GM18502 (cell line): ENCODE measurements at regions not wholly inside any gene's neighbourhood (a gene's known extent, or its start where the extent isn't known, plus 50 kb on each side); places are given as distances from the start of the nearest gene placed in this dataset.
A peak's percentile ranks its signal among the peaks of the same experiment; 100 is the strongest.
"Not testable (repeated sequence)": the region's sequence is repeated elsewhere in the genome, so short reads cannot be mapped to it uniquely, and the experiment has no call there.

ENCODE experiments used
- ATAC-seq: cut with Tn5 transposase; IDR thresholded peaks from one replicate; pipeline ENCODE4 v1.9.1; 2021; ENCODE audit warnings: mild to moderate bottlenecking; ENCODE audit not compliant: unreplicated experiment, poor library complexity

GRCh38 chr6:137792160-137793033, 74.7 kb upstream of the TNFAIP3 start:
- ATAC-seq: peak; percentile 35

DNA sequence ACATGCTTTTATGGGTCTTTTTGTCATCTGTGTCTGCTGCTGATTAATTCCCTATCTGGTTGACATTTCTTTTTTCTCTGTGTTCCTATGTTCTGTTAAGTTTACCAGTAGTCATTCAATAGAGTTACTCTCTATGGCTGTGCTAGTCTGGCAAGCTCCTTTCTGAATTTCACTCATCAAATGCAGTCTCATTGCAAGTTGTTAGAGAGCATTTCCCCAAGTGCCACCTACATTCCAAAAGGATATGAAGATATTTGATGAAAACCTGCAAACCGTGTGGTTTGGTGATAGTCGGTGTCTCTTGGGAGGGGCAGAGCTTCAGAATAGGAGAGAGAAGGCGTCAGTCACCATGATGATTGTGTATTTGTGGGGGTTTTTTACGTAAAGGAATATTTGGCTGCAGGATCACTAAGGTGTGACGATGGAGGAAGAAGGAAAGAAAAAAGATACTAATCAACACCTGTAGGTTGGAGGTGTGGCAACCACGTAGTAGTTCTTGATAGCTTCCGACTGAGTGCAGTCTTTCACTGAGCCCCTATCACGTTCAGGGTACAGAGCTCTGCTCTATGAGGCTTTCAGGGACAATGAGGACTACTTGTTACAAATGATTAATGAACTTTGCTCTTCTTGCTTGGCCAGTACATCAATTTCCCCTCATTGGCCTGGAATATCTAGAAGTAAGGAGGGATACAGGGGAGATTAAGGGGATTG, 73.1 kb upstream of the TNFAIP3 start:
- no peak for ATAC-seq

DNA sequence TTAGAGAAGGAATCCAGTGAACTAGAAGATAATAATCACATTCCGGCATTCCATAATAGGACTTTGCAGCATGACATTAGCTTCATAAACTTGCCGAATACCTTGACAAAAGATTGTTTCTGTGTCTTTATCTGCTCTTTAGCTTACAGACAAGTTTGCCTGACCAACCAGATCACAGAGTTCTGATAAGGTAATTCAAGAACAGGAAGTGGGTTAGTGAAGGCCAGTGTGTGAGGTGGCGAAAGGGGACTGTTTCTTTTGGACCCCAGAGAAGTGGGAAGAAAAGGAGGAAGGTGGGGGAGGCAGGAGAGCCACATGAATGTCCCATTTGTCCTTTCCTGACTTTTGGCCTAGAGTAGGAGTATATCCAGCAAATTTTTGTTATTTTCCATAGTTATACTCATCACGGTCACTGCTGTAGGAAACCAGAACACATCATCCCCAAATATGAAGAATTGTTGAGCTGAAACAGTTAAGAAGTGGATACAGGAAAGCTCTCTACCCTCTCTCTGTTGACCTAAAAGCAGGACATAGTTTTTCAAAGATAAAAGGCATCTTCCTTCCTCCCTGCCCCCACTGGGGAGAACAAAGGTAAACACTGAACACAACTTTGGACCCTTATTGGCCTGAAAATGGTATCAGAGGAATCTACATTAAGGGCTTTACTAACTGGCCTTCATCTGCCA, 72.4 kb upstream of the TNFAIP3 start:
- no peak for ATAC-seq

DNA sequence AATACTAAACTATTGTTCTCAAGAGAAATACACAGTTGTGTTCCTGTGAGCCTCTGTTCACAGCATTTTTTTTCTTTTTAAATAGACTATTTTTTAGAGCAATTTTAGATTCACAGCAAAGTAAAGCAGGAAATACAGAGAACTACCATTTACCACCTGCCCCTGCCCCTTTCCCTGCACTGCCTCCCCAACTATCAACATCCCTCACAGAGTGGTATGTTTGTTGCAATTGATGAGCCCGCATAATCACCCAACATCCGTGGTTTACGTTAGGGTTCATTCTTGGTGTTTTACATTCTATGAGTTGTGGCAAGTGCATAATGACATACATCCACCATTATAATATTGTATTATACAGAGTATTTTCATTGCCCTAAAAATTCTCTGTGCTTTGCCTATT, 71.6 kb upstream of the TNFAIP3 start:
- no peak for ATAC-seq

DNA sequence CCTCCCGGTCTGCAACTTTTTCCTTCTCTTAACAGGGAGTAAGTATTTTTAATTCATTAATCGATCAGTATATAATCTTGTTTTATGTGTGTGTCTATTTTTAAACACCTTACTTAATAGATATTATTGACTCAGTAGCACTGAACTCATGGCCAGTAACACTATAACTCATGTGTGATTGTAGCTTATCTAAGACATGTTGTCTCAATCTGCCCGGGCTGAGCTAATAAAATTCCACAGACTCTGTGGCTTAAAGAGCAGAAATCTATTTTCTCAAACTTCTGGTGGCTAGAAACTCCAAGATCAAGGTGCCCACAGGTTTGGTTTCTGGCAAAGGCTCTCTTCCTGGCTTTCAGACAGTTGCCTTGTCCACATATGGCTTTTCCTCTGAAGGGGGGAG, 68.8 kb upstream of the TNFAIP3 start:
- no peak for ATAC-seq

DNA sequence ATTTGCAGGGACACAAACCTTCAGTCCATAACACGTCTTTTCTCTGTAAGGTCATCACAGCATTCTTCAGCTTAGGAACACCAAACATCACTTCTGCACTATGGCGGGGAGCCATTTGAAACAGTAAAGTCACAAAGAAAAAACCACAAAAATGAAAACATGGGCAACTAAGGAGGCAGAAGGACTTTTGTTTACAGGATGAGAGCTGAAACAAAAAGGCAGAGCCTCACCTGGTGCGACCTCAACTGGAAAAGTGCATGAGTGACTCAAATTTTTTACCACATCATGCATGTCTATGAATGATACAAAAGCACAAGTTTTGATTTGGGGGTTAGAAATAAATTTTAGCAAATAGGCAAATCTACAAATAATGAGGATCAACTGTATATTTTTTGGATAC, 68.2 kb upstream of the TNFAIP3 start:
- ATAC-seq: no peak

- no peak for ATAC-seq
Observed at GRCh38 chr6:137799950-137800568, 67.0 kb upstream of the TNFAIP3 start.

DNA sequence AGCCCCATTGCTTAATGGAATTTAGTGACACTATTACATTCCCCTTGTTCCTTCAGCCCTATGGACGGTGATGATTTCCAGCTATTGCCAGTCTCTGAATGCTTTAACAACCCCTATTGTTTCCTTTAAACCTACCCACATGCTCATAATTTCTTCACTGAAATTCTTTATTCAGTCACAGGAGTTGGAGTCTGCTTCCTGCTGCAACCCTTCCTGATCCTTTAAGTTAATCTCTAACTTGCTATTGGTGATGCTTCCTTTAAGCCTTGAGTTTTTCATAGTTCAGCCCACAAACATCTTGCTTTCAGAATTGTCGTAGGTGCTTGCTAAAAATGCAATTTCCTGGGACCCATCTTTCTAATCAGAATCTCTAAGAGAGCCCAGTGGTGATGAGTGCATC, 66.3 kb upstream of the TNFAIP3 start:
- ATAC-seq: no peak

- ATAC-seq: no peak
Observed at GRCh38 chr6:137801352-137802114, 65.5 kb upstream of the TNFAIP3 start.

GRCh38 chr6:137802408-137803182, 64.5 kb upstream of the TNFAIP3 start:
- ATAC-seq: no peak

DNA sequence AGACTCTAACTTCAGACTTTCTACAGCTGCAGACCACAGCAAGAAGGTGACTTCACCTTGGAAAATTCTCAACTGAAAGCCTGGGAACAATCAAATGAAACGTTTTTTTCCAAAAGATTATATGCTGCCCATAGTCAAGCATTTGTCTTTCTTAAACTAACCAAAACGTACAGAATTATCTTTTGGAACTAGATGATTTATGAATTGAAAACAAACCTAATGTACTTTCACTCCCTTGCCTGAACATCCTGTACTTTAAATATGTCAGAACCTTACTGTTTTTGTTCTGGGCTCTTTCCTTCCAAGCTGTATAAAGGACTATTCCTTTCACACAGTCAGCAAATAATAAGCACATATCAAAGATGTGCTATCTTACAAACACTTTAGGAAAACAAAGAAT, 62.4 kb upstream of the TNFAIP3 start:
- ATAC-seq: no peak

DNA sequence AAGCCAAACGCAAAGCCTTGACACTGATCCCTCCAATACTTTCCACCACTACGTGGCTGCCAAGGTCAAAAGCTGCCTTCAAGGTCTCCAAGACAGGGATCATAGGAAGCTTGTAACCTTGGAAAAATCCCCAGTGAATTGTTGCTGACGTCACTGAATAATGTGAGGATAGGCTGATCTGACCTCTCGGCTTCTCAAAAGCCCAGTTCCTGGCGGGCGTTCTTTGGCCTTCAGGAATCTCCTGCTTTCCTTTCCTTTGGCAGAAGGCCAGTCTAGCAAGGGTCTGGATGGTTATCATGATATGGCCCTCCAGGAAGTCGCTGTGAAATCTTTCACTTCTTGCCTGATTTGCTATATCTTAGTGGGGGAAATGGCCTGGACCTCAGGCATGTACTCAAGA, 61.4 kb upstream of the TNFAIP3 start:
- ATAC-seq: no peak

DNA sequence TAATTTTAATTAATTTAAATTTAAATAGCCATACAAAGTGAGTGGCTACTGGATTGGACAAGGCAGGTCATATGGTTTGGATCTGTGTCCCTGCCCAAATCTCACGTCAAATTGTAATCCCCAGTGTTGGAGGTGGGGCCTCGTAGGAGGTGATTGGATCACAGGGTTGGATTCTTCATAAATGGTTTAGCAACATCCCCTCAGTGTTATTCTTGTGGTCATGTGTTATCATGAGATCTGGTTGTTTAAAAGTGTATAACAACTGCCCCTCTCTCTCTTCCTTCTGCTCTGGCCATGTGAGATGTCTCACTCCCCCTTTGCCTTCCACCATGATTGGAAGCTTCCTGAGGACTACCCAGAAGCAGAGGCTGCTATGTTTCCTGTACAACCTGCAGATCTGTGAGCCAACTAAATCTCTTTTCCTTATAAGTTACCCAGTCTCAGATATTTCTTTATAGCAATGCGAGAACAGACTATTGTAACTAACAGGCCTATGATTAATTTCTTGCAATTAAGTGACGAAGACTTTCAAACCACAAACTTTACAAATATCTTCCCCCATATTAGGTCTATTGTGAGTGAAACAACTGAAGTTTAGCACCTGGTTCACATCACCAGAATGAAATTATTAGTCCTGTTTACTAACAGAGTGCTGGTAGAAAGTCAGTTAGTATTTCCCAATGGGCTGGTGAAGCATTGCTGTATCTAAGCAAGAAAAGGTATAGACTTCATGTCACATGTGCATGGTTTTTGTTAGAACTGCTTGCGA, 60.0 kb upstream of the TNFAIP3 start:
- no peak for ATAC-seq

GRCh38 chr6:137808191-137808590, 58.9 kb upstream of the TNFAIP3 start:
- no peak for ATAC-seq

DNA sequence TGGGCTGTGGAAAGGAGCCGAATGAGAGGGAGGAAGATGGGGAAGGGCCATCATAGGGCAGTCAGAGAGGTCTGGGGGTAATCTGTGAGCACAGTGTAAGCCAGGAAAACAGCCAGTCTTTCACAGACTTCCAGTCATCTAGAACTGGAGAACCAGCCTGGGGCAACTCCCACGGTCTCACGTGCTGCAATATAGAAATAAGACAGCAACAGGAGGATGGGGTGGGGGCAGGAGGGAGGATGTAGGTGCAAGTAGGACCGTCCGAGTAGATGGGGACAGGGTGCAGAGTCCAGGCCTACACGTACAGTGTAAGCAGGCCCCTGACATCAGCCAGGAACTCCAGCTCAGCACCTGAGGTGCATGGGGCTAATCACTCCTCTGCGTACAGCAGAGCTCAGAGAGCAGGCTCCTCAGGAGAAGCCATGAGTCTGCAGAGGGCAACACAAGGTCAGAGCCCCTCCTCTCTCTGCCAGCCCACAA, 58.2 kb upstream of the TNFAIP3 start:
- no peak for ATAC-seq

GRCh38 chr6:137809895-137810553, 57.0 kb upstream of the TNFAIP3 start:
- ATAC-seq: not testable (repeated sequence)

- ATAC-seq: no peak
Observed at GRCh38 chr6:137810554-137811120, 56.4 kb upstream of the TNFAIP3 start.
